ENCODE measurements at regions not wholly inside any gene's neighbourhood (a gene's known extent, or its start where the extent isn't known, plus 50 kb on each side); places are given as distances from the start of the nearest gene placed in this dataset.
"Not testable (repeated sequence)": the region's sequence is repeated elsewhere in the genome, so short reads cannot be mapped to it uniquely, and the experiment has no call there.

GRCh38 chrX:106220177-106220576 is 52.1 kb downstream of the PWWP3B start:
- DNase-seq: no peak

- no peak for DNase-seq
These were observed 75.3 kb downstream of the PWWP3B start for GRCh38 chrX:106243376-106243775.

- DNase-seq: no peak
These were observed 78.4 kb downstream of the PWWP3B start for GRCh38 chrX:106246511-106246910.

- no peak for DNase-seq
These were observed 79.1 kb downstream of the PWWP3B start for GRCh38 chrX:106247162-106247561.

GRCh38 chrX:106249706-106250379 is 81.7 kb downstream of the PWWP3B start:
- no peak for DNase-seq

- no peak for DNase-seq
These were observed 95.7 kb downstream of the PWWP3B start for GRCh38 chrX:106263817-106264216.

- not testable (repeated sequence) for DNase-seq
These were observed 106.0 kb downstream of the PWWP3B start for GRCh38 chrX:106273947-106274587.

GRCh38 chrX:106275172-106275571 is 107.1 kb downstream of the PWWP3B start:
- not testable (repeated sequence) for DNase-seq

- DNase-seq: no peak
These were observed 110.8 kb downstream of the PWWP3B start for GRCh38 chrX:106278951-106279350.

GRCh38 chrX:106281383-106281782 is 113.3 kb downstream of the PWWP3B start:
- no peak for DNase-seq

- DNase-seq: no peak
These were observed 115.7 kb downstream of the PWWP3B start for GRCh38 chrX:106283841-106284240.

- DNase-seq: no peak
These were observed 116.4 kb downstream of the PWWP3B start for GRCh38 chrX:106284431-106285025.

GRCh38 chrX:106286053-106286650 is 118.0 kb downstream of the PWWP3B start:
- no peak for DNase-seq

- DNase-seq: not testable (repeated sequence)
These were observed 122.7 kb downstream of the PWWP3B start for GRCh38 chrX:106290778-106291177.

GRCh38 chrX:106291779-106292390 is 123.8 kb downstream of the PWWP3B start:
- DNase-seq: not testable (repeated sequence)

- no peak for DNase-seq
These were observed 132.1 kb downstream of the PWWP3B start for GRCh38 chrX:106300239-106300638.

- DNase-seq: no peak
These were observed 132.6 kb downstream of the PWWP3B start for GRCh38 chrX:106300656-106301055.

GRCh38 chrX:106302304-106302703 is 134.2 kb downstream of the PWWP3B start:
- no peak for DNase-seq

- DNase-seq: no peak
These were observed 138.4 kb downstream of the PWWP3B start for GRCh38 chrX:106306391-106306947.

GRCh38 chrX:106323357-106323756 is 155.3 kb downstream of the PWWP3B start:
- no peak for DNase-seq

- DNase-seq: no peak
These were observed 163.5 kb downstream of the PWWP3B start for GRCh38 chrX:106331606-106332005.

- DNase-seq: no peak
These were observed 173.7 kb downstream of the PWWP3B start for GRCh38 chrX:106341823-106342222.

GRCh38 chrX:106356580-106356979 is 188.5 kb downstream of the PWWP3B start:
- no peak for DNase-seq
